ENCODE measurements at regions not wholly inside any gene's neighbourhood (a gene's known extent, or its start where the extent isn't known, plus 50 kb on each side); places are given as distances from the start of the nearest gene placed in this dataset.
"Not testable (repeated sequence)": the region's sequence is repeated elsewhere in the genome, so short reads cannot be mapped to it uniquely, and the experiment has no call there.

DNA sequence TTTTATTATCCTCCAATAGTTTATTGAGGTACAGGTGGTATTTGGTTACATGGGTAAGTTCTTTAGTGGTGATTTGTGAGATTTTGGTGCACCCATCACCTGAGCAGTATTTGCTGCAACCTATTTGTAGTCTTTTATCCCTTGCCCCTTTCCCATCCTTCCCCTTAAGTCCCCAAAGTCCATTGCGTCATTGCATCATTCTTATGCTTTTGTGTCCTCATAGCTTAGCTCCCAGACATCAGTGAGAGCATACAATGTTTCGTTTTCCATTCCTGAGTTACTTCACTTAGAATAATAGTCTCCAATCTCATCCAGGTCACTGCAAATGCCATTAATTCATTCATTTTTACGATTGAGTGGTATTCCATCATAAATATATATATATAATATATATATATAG is 229.9 kb upstream of the TFPI start:
- not testable (repeated sequence) for DNase-seq

- DNase-seq: no peak
These were observed 245.4 kb upstream of the TFPI start for GRCh38 chr2:187799601-187800000.

DNA sequence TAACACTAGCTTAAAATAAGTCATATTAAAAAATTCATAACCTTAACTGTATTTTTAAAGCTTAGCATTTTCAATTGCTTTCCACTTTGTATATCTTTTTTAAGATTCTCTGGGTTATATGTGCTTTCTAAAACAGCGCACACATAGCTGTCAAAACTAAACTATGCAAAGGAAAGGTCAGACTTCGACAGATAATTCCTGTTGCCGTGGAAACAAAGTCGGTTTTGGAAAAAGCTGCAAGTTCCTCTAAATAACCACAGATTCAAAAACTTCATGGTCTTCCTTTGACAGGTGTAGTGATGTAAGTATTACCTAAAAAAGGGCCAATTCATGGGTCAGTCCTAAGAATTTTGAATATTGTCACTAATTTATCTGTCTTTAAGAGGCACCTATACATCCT is 249.6 kb upstream of the TFPI start:
- no peak for DNase-seq

GRCh38 chr2:187815113-187815512 is 260.9 kb upstream of the TFPI start:
- DNase-seq: no peak

GRCh38 chr2:187819624-187820023 is 265.4 kb upstream of the TFPI start:
- no peak for DNase-seq

DNA sequence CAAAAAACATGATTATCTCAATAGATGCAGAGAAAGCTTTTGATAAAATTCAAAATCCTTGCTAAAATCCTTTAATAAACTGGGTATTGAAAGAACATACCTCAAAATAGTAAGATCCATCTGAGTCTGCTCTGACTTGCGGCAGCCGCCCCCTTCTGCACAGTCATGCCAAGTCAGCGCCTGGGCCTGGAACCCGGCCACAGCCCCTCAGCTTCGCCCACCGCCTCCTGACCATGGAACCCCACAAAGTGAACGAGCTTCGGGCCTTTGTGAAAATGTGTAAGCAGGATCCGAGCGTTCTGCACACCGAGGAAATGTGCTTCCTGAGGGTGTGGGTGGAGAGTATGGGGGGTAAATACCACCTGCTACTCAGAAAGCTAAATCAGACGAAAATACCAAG is 270.9 kb upstream of the TFPI start:
- no peak for DNase-seq

GRCh38 chr2:187826023-187826422 is 271.8 kb upstream of the TFPI start:
- DNase-seq: peak; percentile 24

GRCh38 chr2:187834787-187835186 is 280.6 kb upstream of the TFPI start:
- DNase-seq: no peak

- no peak for DNase-seq
These were observed 284.5 kb upstream of the TFPI start for GRCh38 chr2:187838690-187839089.

- DNase-seq: no peak
These were observed 288.1 kb upstream of the TFPI start for GRCh38 chr2:187842315-187842714.

DNA sequence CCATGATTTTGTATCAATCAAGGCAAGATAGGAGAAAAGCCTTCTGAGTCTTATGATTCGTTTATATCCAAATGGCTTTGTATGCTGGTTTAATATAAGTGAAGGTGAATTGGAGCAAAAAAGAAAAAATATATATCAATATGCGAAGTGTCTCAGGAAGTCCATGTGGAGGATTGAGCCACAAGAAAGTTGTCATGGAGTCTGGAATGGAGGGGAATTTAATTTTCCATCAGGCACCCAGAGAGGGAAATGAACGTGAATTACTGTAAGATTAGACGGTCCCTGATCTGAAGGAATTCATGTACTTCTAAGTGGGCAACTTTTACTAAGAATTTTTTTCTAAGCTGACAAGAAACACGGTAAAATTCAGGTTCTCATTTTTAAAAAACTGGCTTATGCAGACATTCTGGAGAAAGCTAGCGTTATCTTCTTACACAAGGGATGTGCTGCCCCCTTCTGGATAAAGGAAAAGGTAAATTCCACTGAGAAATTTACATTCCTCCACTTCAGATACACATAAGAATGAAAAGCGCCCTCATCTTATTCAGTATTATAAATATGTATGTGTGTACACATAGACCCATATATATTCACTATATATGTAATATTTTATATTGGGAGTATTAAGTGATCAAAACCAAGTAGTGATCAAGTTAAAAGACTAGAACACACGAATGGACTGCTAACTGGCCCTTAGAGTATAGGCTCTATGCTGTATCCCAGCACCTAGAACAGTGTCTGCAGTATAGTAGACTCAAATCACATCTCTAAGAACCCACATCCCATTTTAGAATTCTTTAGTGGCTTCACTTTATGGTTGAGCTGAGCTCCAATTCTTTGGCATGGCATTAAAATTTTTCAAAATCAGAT is 289.0 kb upstream of the TFPI start:
- DNase-seq: peak; percentile 68

DNA sequence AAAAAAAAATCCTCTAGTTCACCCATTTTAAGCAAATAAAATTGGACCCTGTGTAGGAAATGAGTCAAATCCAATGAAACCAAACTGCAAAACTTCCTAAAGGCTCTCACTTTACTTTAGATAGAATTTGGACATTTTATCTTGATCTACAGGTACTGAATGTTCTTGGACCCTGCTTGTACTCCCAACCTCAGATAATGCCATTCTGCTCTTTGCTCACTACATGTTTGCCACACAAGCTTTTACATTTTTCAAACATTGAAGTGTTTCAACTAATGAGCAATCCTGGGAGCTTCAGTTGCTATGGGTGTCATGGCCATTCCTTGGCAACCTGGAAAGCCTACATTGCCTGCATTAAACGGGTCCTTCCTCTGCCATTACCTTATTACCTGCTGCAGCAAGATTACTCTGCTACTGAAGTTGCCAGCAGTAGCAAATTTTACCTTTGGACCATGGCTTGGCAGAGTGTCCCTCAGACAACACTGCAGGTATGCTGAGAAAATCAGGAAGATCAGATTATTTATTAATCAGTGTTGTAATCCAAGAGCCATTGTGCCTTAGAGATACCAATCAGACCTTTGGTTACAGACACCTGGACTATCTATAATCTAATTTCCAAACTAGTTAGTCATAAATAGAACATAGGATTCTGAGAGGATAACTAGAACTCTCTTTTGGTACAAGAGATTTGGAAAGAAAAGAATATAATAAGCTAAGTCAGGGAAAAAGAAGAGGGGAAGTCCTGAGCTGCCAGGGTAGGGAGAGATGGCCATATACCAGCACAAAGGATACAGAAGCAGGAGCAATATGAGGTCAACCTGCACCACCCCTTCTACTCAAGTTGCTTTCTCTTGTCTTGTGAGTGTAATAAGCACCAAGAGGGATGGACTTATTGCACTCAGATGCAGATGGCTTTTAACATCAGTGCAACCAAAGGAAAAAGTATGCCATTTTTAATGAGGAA is 293.3 kb upstream of the TFPI start:
- no peak for DNase-seq

- no peak for DNase-seq
These were observed 297.8 kb upstream of the TFPI start for GRCh38 chr2:187851955-187852561.

GRCh38 chr2:187853381-187853791 is 299.2 kb upstream of the TFPI start:
- no peak for DNase-seq

- DNase-seq: no peak
These were observed 300.6 kb upstream of the TFPI start for GRCh38 chr2:187854801-187855200.

- no peak for DNase-seq
These were observed 301.5 kb upstream of the TFPI start for GRCh38 chr2:187855689-187856088.

DNA sequence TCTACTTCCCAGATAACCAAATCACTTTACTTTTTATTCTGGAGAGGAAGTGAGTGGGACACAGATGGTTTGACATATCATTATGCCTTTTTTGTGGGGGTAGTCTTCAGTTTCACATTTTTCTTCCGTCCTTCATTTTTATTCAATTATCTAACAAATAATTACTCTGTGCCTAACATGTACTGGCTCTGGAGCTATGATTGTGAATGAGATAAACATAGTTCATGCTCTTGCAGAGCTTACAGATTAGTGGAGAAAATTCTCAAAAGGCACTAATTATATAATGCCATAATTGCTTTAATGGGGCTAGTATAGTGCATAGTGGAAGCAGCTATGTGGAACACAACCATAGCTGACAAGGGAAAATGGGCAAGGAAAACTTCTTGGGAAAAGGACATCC is 303.6 kb upstream of the TFPI start:
- DNase-seq: no peak

- DNase-seq: no peak
These were observed 308.5 kb upstream of the TFPI start for GRCh38 chr2:187862715-187863114.

GRCh38 chr2:187865025-187865424 is 310.8 kb upstream of the TFPI start:
- no peak for DNase-seq

DNA sequence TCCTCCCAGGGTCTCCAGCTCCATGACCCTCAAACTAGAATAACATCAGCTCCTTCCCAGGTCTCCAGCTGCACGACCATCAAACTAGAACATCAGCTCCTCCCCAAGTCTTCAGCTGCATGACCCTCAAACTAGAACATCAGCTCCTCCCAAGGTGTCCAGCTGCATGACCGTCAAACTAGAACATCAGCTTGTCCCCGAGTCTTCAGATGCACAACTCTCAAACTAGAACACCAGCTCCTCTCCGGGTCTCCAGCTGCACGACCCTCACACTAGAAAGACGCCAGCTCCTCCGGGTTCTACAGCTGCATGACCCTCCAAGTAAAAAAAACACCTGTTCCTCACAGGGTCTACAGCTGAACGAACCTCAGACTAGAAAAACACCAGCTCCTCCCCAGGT is 312.9 kb upstream of the TFPI start:
- no peak for DNase-seq

- DNase-seq: no peak
These were observed 315.0 kb upstream of the TFPI start for GRCh38 chr2:187869195-187869594.

DNA sequence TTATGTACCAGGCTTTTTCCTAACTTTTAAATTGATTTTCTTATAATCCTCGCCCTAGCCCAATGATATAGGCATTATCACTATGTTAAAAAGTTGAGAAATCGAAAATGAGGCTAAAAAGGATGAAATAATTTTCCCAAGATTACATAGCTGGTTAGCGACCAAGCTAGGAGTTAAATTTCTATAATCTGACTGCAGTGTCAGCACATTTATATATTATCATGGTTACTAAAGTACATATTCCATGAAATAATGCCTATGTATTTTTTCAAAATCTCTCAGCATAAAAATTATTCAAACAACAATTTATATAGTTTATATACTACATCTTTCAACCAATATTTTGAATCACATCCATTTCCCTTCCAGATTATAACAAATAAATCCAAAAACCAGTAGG is 317.3 kb upstream of the TFPI start:
- DNase-seq: no peak

GRCh38 chr2:187873132-187873531 is 318.9 kb upstream of the TFPI start:
- DNase-seq: no peak

Data from fibroblast of skin of back (primary cell).